Esophagus muscularis mucosa (tissue), 4 donors: ENCODE measurements at regions not wholly inside any gene's neighbourhood (a gene's known extent, or its start where the extent isn't known, plus 50 kb on each side); places are given as distances from the start of the nearest gene placed in this dataset.

Experiments
- DNase-seq: peaks from one replicate; pipeline ENCODE4 v3.0.0-alpha.2; 2017; ENCODE audit errors: extremely low spot score
- H3K27ac ChIP-seq, 4 donors: fragments of 200-600 bp; sonication (generic); replicated peaks in 1 of 4; 1 replicate in 3 of 4; 2 replicates in 1 of 4; pipeline ENCODE4 v1.5.1; 2016 to 2019; ENCODE audit warnings: mild to moderate bottlenecking in 1 of 4
- H3K27me3 ChIP-seq, 4 donors: fragments of 200-600 bp; sonication (generic); one replicate each; pipeline versions ENCODE4 v1.5.1 to v1.6.0; 2016 to 2019
- H3K36me3 ChIP-seq, 4 donors: fragments of 200-600 bp; sonication (generic); one replicate each; pipeline ENCODE4 v1.5.1; 2016 to 2019
- H3K4me1 ChIP-seq, 4 donors: fragments of 200-600 bp; sonication (generic); one replicate each; pipeline ENCODE4 v1.5.1; 2016 to 2019
- H3K4me3 ChIP-seq, 4 donors: fragments of 200-600 bp; sonication (generic); 1 replicate in 2 of 4; 2 replicates in 2 of 4; pipeline ENCODE4 v1.5.1; 2016 to 2019; ENCODE audit warnings: mild to moderate bottlenecking in 4 of 4, moderate library complexity in 1 of 4
- H3K9me3 ChIP-seq, 4 donors: fragments of 200-600 bp; sonication (generic); 1 replicate in 3 of 4; 2 replicates in 1 of 4; pipeline ENCODE4 v1.5.1; 2016 to 2019
- CTCF ChIP-seq, 3 experiments: fragments of 200-600 bp in 2 of 3; fragments of 450-650 bp in 1 of 3; sonication (generic) in 2 of 3; IDR thresholded peaks; one replicate each; pipeline ENCODE4 v1.5.1; 2017 to 2019; ENCODE audit warnings: antibody characterized with exemption in 3 of 3, mild to moderate bottlenecking in 2 of 3, moderate library complexity in 1 of 3
- EP300 ChIP-seq: sonication (generic); formaldehyde crosslinking; IDR thresholded peaks from one replicate; pipeline ENCODE4 v1.6.1; 2017; ENCODE audit warnings: antibody characterized with exemption
- POLR2A ChIP-seq: fragments of 450-650 bp; IDR thresholded peaks from one replicate; pipeline ENCODE4 v1.6.1; 2017; ENCODE audit warnings: antibody characterized with exemption, moderate library complexity, mild to moderate bottlenecking, low read depth
- POLR2AphosphoS5 ChIP-seq, 2 donors: sonication (generic); formaldehyde crosslinking; IDR thresholded peaks; one replicate each; pipeline ENCODE4 v1.6.1; 2017; ENCODE audit warnings: antibody characterized with exemption in 2 of 2
- WGBS: methylation state at CpG from one replicate; pipeline ENCODE4 v1.1.5; 2018; 5-methylcytosine and 5-hydroxymethylcytosine counted together
- intact Hi-C: fragments of 100-400 bp; cut with DNase I; formaldehyde crosslinking; loops from one replicate; pipeline ENCODE4 v1.15.1; 2023

DNA sequence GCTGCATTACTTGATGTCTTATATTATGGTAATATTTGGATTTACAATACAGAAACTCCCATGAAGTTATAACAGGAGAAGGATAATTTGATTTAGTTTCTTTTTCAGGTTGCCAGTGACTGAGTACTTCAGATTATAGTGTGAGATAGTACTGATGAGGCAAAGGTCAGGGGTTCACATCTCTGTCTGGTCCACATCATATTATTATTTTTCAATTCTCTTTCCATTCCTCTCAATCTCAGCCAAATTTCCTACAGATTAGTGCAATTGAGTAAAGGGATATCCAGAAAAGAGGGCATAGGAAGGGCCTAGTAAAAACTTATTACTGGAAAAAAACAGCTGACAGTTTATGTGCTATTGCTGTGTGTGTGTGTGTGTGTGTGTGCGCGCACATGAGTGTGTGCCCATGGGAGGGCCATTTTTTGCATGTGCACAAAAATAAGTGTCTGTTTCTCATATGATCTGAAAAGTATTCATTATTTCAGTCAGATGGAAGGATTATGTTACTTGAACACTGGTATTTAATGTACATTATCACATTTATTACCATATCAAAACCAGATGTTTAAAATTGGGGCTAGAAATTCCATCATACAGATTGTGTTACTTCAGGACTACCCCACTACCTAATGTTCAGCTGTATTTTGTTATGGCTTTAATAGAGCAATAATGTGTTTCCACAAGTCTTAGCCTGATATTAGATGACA, 78.3 kb upstream of the KCNK2 start:
- 76% methylated on average over 2 of the region's 2 CpGs for WGBS
- no peaks in the 10 kb centered on the region for H3K4me1 ChIP-seq
- intact Hi-C loops = no loop called here
- H3K4me3 ChIP-seq = no peak overlapping the region
- no peak overlapping the region for H3K27ac ChIP-seq
- no peak for DNase-seq
- no peaks in the 10 kb centered on the region for H3K36me3 ChIP-seq
- no peaks in the 10 kb centered on the region for H3K9me3 ChIP-seq
- no peak for TF ChIP-seq CTCF (IDR thresholded peaks at IDR 0.05)
- H3K27me3 ChIP-seq = no peaks in the 10 kb centered on the region

DNA sequence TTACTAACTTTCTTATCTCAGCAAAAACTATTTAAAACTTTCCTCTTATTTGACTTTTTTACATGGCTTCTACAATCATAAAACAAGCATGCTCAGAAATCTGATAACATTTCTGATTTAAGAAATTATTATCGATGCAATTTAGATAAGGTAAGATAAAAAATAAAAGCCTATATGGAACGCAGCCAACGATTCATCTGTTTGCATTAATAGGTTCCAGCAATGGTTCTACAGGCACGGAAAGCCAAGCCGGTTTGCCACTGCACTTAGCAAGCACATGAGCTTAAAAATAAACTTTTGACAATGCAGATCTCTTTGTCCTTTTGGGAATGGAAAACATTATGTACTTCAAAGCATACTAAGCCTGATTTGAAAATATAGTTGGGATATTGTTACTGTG, 77.5 kb upstream of the KCNK2 start:
- H3K27me3 ChIP-seq = no peaks in the 10 kb centered on the region
- DNase-seq = no peak
- H3K4me3 ChIP-seq = no peak overlapping the region
- no peaks in the 10 kb centered on the region for H3K9me3 ChIP-seq
- intact Hi-C loops = no loop called here
- no peak overlapping the region for H3K27ac ChIP-seq
- WGBS = 62% methylated on average over 5 of the region's 5 CpGs
- no peaks in the 10 kb centered on the region for H3K4me1 ChIP-seq
- TF ChIP-seq CTCF (IDR thresholded peaks at IDR 0.05) (no peak), EP300 (no peak), POLR2A (no peak), POLR2AphosphoS5 (IDR thresholded peaks at IDR 0.05) (no peak)
- H3K36me3 ChIP-seq = no peaks in the 10 kb centered on the region

- Histone ChIP-seq H3K27me3 (no peaks in the 10 kb centered on the region), H3K4me1 (no peaks in the 10 kb centered on the region), H3K4me3 (no peak overlapping the region), H3K9me3 (no peaks in the 10 kb centered on the region), H3K27ac (no peak overlapping the region), H3K36me3 (no peaks in the 10 kb centered on the region)
- TF ChIP-seq POLR2A (no peak), POLR2AphosphoS5 (IDR thresholded peaks at IDR 0.05) (no peak), CTCF (IDR thresholded peaks at IDR 0.05) (no peak), EP300 (no peak)
- DNase-seq = no peak
- WGBS = 71% methylated on average over 9 of the region's 9 CpGs
- intact Hi-C loops = no loop called here
These were observed 76.7 kb upstream of the KCNK2 start for GRCh38 chr1:215005656-215006345.

GRCh38 chr1:215007880-215008279, 74.7 kb upstream of the KCNK2 start:
- Histone ChIP-seq H3K4me1 (no peaks in the 10 kb centered on the region), H3K4me3 (no peak overlapping the region), H3K27me3 (no peaks in the 10 kb centered on the region), H3K9me3 (no peaks in the 10 kb centered on the region), H3K36me3 (no peaks in the 10 kb centered on the region), H3K27ac (no peak overlapping the region)
- intact Hi-C loops = no loop called here
- TF ChIP-seq POLR2A (no peak), POLR2AphosphoS5 (IDR thresholded peaks at IDR 0.05) (no peak), CTCF (IDR thresholded peaks at IDR 0.05) (no peak), EP300 (no peak)
- no peak for DNase-seq

DNA sequence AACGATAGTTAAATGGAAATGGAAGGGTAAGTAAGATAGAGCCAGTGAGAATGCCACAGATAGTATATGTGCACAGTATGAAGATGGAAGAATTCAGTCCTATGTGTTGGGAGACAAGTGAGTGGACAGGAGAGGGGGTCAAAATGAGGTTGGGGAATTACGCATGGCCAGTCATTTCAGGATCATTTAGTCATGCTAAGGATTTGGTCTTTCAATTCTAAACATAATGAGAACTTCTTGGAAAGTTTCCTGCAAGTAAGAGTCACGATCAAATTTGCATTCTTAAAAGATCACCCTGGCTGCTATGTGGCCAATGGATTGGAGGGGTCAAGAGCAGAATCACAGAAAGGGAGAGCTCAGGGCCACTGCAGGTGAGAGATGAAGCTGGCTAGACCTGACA, 64.0 kb upstream of the KCNK2 start:
- Histone ChIP-seq H3K27me3 (no peaks in the 10 kb centered on the region), H3K4me3 (no peak overlapping the region), H3K4me1 (no peaks in the 10 kb centered on the region), H3K27ac (no peak overlapping the region), H3K36me3 (no peaks in the 10 kb centered on the region), H3K9me3 (no peaks in the 10 kb centered on the region)
- 68% methylated on average over 3 of the region's 3 CpGs for WGBS
- intact Hi-C loops = no loop called here
- TF ChIP-seq EP300 (no peak), POLR2A (no peak), POLR2AphosphoS5 (IDR thresholded peaks at IDR 0.05) (no peak), CTCF (IDR thresholded peaks at IDR 0.05) (no peak)
- DNase-seq = no peak
